HEK293T (cell line): ENCODE measurements at regions not wholly inside any gene's neighbourhood (a gene's known extent, or its start where the extent isn't known, plus 50 kb on each side); places are given as distances from the start of the nearest gene placed in this dataset.

Source experiments
- CTBP1 ChIP-seq: fragments of 450-650 bp; IDR thresholded peaks from 2 replicates; pipeline ENCODE4 v1.6.1; 2016; ENCODE audit warnings: borderline replicate concordance
- FOXK2 ChIP-seq: fragments of 450-650 bp; IDR thresholded peaks from 2 replicates; pipeline ENCODE4 v1.6.1; 2016; ENCODE audit warnings: mild to moderate bottlenecking
- LEF1 ChIP-seq: fragments of 450-650 bp; IDR thresholded peaks from 2 replicates; pipeline ENCODE4 v1.6.1; 2017; ENCODE audit warnings: mild to moderate bottlenecking, borderline replicate concordance
- SUZ12 ChIP-seq: fragments of 450-650 bp; IDR thresholded peaks from 2 replicates; pipeline ENCODE4 v1.6.1; 2016; ENCODE audit warnings: mild to moderate bottlenecking

DNA sequence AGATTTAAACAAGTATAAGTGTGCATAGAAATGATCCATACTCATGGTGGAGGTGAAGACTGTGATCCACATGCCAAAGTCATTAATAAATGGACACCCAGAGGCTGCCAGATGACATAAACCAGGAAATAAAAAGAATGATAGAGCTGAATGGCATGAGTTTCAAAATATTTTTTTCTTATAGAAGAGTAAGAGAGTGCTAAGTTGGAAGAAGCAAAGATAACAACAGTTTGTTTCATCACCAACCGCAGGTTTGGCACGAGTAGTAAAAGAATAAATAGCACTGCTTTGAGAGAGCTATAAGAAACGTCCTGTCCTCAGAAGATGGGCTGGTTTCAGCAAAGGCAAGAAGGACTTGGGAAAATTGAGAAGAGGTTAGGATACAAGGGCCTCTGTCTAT lies 246.9 kb downstream of the UBE3D start:
- TF ChIP-seq LEF1 (no peak), FOXK2 (no peak), CTBP1 (no peak), SUZ12 (no peak)
